GM23248 (cell line): ENCODE measurements at regions not wholly inside any gene's neighbourhood (a gene's known extent, or its start where the extent isn't known, plus 50 kb on each side); places are given as distances from the start of the nearest gene placed in this dataset.

Experiments used
- DNase-seq: peaks from one replicate; pipeline ENCODE4 v3.0.0-alpha.2; 2015
- H2AFZ ChIP-seq: fragments of 200-600 bp; sonication (generic); 2 replicates; pipeline ENCODE4 v1.6.1; 2016; ENCODE audit warnings: antibody characterized with exemption
- H3F3A ChIP-seq: fragments of 200-600 bp; sonication (generic); 2 replicates; pipeline ENCODE4 v1.6.1; 2016; ENCODE audit warnings: mild to moderate bottlenecking, antibody characterized with exemption, mixed run types; ENCODE audit not compliant: insufficient read depth
- H3K27ac ChIP-seq: fragments of 200-600 bp; sonication (generic); 2 replicates; pipeline ENCODE4 v1.5.1; 2016; ENCODE audit warnings: mild to moderate bottlenecking
- H3K27me3 ChIP-seq: fragments of 200-600 bp; sonication (generic); replicated peaks from 2 replicates; pipeline ENCODE4 v1.6.1; 2016; ENCODE audit warnings: mild to moderate bottlenecking; ENCODE audit not compliant: insufficient read depth
- H3K36me3 ChIP-seq: fragments of 200-600 bp; sonication (generic); 2 replicates; pipeline ENCODE4 v1.6.1; 2016; ENCODE audit warnings: low read depth, mild to moderate bottlenecking
- H3K4me1 ChIP-seq: fragments of 200-600 bp; sonication (generic); 2 replicates; pipeline ENCODE4 v1.6.1; 2016; ENCODE audit warnings: mild to moderate bottlenecking; ENCODE audit not compliant: insufficient read depth
- H3K4me2 ChIP-seq: fragments of 200-600 bp; sonication (generic); one replicate; pipeline ENCODE4 v1.6.1; 2016; ENCODE audit warnings: mild to moderate bottlenecking; ENCODE audit not compliant: unreplicated experiment
- H3K4me3 ChIP-seq: fragments of 200-600 bp; sonication (generic); 2 replicates; pipeline ENCODE4 v1.5.1; 2016; ENCODE audit warnings: mild to moderate bottlenecking
- H3K79me2 ChIP-seq: fragments of 200-600 bp; sonication (generic); 2 replicates; pipeline ENCODE4 v1.6.1; 2016; ENCODE audit warnings: mild to moderate bottlenecking; ENCODE audit not compliant: insufficient read depth
- H3K9ac ChIP-seq: fragments of 200-600 bp; sonication (generic); 2 replicates; pipeline ENCODE4 v1.6.1; 2016; ENCODE audit warnings: mild to moderate bottlenecking
- H3K9me2 ChIP-seq: fragments of 200-600 bp; sonication (generic); 2 replicates; pipeline ENCODE4 v1.6.1; 2016; ENCODE audit warnings: mixed run types, mild to moderate bottlenecking, moderate library complexity; ENCODE audit not compliant: insufficient read depth
- H3K9me3 ChIP-seq: fragments of 200-600 bp; sonication (generic); one replicate; pipeline ENCODE4 v1.6.1; 2017; ENCODE audit warnings: low read depth
- H4K20me1 ChIP-seq: fragments of 200-600 bp; sonication (generic); 2 replicates; pipeline ENCODE4 v1.6.0; 2016; ENCODE audit not compliant: insufficient read depth
- EZH2 ChIP-seq: fragments of 200-600 bp; sonication (generic); IDR thresholded peaks from 2 replicates; pipeline ENCODE4 v1.6.1; 2018; ENCODE audit warnings: antibody characterized with exemption, mild to moderate bottlenecking; ENCODE audit not compliant: insufficient read depth, poor library complexity, severe bottlenecking
- EZH2phosphoT487 ChIP-seq: fragments of 200-600 bp; sonication (generic); IDR thresholded peaks from 2 replicates; pipeline ENCODE4 v1.6.1; 2018; ENCODE audit warnings: antibody characterized with exemption, moderate library complexity, mild to moderate bottlenecking, low read depth; ENCODE audit not compliant: insufficient read depth
- WGBS, 2 experiments: methylation state at CpG; one replicate each; pipeline ENCODE4 v1.1.6; 2015 to 2017; ENCODE audit warnings: low lambda C conversion rate in 2 of 2, low coverage in 1 of 2; ENCODE audit errors: missing lambda C conversion rate in 2 of 2; 5-methylcytosine and 5-hydroxymethylcytosine counted together
- in situ Hi-C: fragments of 300-500 bp; cut with MboI; formaldehyde crosslinking; loops from 2 replicates; pipeline ENCODE4 v1.15.0; 2020

DNA sequence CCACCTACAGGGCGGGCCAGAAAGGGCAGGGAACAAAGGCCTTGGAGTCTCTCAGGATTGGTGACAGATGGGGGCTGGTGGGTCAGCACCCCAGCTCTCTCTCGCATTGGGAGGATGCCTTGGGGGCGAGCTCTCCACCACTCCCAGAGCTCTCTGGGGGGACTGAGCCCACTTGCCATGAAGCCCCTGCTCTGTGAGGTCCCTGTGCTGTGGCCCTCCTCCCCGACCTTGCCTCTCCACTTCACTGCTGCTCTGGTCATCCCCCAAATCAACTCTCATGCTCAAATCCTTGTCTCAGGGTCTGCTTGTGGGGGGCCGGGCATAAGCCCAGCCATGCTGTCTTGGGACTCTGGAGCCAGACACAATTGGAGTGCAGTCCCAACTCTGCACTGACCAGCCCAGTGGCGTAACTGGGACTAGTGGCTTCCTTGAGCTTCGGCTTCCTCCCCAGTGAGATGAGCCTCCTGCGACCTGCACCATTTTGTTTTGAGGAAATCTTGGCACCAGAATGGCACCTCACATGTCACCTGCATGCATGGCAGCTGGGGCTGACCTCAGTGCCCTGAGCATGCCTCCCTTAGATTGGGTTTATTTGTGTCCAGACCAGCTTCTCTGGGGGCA lies 184.5 kb downstream of the IRF8 start:
- in situ Hi-C loops, result no loop called here
- H2AFZ ChIP-seq, result no peak overlapping the region

DNA sequence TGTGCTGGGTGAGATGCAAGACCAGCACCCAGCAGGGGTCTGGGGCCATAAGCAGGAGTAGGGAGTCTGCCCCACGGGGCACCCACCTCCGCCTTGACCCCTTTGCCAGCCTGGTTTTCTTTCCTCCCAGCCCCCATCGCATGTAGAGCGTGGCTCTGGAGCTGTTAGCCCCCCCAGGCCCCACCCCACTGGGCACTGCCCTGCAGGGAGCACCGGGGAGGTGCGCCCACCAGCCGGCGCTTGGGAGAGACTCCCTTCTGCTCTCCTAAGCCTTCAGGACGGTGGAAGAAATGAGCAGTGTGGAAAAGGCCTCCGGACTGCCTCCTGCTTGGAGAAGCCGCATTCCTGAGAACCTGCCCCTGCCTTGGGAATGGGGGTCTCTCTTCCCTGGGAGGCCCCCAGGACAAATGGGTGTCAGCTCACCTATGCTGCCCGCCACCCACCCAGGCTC lies 186.2 kb downstream of the IRF8 start:
- Histone ChIP-seq H3K79me2 (no peaks in the 10 kb centered on the region), H3K27ac (no peak overlapping the region), H3K9me3 (no peaks in the 10 kb centered on the region), H3K4me3 (no peak overlapping the region), H3K27me3 (peaks cover 49% of the 10 kb centered on the region), H3K36me3 (no peaks in the 10 kb centered on the region), H3K9me2 (no peaks in the 10 kb centered on the region), H3K4me2 (no peak overlapping the region), H4K20me1 (no peaks in the 10 kb centered on the region), H2AFZ (no peak overlapping the region), H3F3A (no peaks in the 10 kb centered on the region), H3K9ac (no peak overlapping the region), H3K4me1 (no peaks in the 10 kb centered on the region)
- TF ChIP-seq EZH2phosphoT487, result no peak
- no peak for TF ChIP-seq EZH2
- no peak for DNase-seq
- 68 to 70% methylated on average over 7 to 12 of the region's 12 CpGs for WGBS, 2 experiments
- in situ Hi-C loops, result no loop called here

More for the DNA sequence above, 184.5 kb downstream of the IRF8 start:
- Histone ChIP-seq H3F3A (no peaks in the 10 kb centered on the region), H3K9me3 (no peaks in the 10 kb centered on the region), H3K27ac (no peak overlapping the region), H3K79me2 (no peaks in the 10 kb centered on the region), H3K27me3 (peaks cover 58% of the 10 kb centered on the region), H4K20me1 (no peaks in the 10 kb centered on the region), H3K9me2 (no peaks in the 10 kb centered on the region), H3K9ac (no peak overlapping the region), H3K36me3 (no peaks in the 10 kb centered on the region), H3K4me2 (no peak overlapping the region), H3K4me1 (no peaks in the 10 kb centered on the region), H3K4me3 (no peak overlapping the region)
- TF ChIP-seq EZH2phosphoT487 (no peak), EZH2 (no peak)
- WGBS, 2 experiments, result 40 to 42% methylated on average over 8 of the region's 8 CpGs
- no peak for DNase-seq

DNA sequence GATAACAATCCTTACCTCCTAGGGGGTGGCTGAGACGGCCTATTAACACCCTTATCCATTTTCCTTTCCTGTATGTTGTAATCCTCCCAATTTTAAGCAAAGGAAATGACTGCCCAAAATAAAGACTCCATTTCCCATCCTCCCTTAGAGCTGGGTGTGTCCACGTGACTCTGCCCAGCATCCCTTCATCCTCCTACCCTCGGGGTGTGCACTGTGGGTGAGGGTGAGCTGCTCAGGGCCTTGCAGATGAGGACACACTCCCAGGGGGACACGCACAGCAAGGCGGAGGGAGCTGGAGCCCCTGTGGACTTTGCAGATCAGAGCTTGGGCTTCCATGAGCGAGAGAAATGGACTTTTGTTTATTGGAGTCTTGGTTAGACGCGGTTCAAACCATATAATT lies 186.8 kb downstream of the IRF8 start:
- no peak for TF ChIP-seq EZH2phosphoT487
- no peak for TF ChIP-seq EZH2
- no peak overlapping the region for H3K4me3 ChIP-seq
- whole genome bisulfite sequencing, 2 experiments, result 51 to 61% methylated on average over 8 of the region's 8 CpGs
- no peak overlapping the region for H3K4me2 ChIP-seq
- H3K79me2 ChIP-seq, result no peaks in the 10 kb centered on the region
- peaks cover 49% of the 10 kb centered on the region for H3K27me3 ChIP-seq
- no peaks in the 10 kb centered on the region for H3K9me3 ChIP-seq
- no peaks in the 10 kb centered on the region for H3F3A ChIP-seq
- in situ Hi-C loops, result no loop called here
- DNase-seq, result no peak
- no peaks in the 10 kb centered on the region for H4K20me1 ChIP-seq
- no peaks in the 10 kb centered on the region for H3K36me3 ChIP-seq
- H3K27ac ChIP-seq, result no peak overlapping the region
- no peaks in the 10 kb centered on the region for H3K9me2 ChIP-seq
- H2AFZ ChIP-seq, result no peak overlapping the region
- H3K9ac ChIP-seq, result no peak overlapping the region
- no peaks in the 10 kb centered on the region for H3K4me1 ChIP-seq

DNA sequence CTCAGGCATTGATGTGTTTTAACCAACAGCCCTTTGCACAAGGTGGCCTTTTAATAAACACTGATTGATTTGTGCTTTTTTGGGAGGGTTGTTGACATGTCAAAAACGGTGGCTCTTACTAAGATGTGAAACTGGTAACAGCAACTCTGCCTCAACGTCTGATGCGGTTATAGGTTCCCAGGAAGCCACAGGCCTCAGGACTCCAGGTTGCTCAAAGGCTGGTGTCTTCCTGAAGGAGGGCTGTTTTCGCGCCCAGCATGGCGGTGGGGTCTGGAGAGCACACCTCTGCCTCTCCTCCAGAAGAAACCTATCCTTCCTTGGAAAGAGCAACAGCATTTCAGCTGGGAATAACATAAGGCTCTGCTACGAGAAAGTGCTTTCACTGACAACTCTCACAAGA lies 187.5 kb downstream of the IRF8 start:
- Histone ChIP-seq H3K4me1 (no peaks in the 10 kb centered on the region), H3K27ac (no peak overlapping the region), H4K20me1 (no peaks in the 10 kb centered on the region), H2AFZ (no peak overlapping the region), H3K4me2 (no peak overlapping the region), H3K9me3 (no peaks in the 10 kb centered on the region), H3K4me3 (no peak overlapping the region), H3K27me3 (peaks cover 53% of the 10 kb centered on the region), H3K36me3 (no peaks in the 10 kb centered on the region), H3K9me2 (no peaks in the 10 kb centered on the region), H3K79me2 (no peaks in the 10 kb centered on the region), H3F3A (no peaks in the 10 kb centered on the region), H3K9ac (no peak overlapping the region)
- in situ Hi-C loops, result no loop called here
- TF ChIP-seq EZH2phosphoT487 (no peak), EZH2 (no peak)
- no peak for DNase-seq
- 75 to 79% methylated on average over 7 of the region's 7 CpGs for WGBS, 2 experiments
